CD14-positive monocyte (primary cell): ENCODE measurements at regions not wholly inside any gene's neighbourhood (a gene's known extent, or its start where the extent isn't known, plus 50 kb on each side); places are given as distances from the start of the nearest gene placed in this dataset.

ENCODE experiments used
- DNase-seq, 3 donors: peaks; one replicate each; pipeline ENCODE4 v3.0.0-alpha.2; 2011 to 2022
- H2AFZ ChIP-seq: 2 replicates; pipeline ENCODE4 v1.6.0; 2012; ENCODE audit warnings: mild to moderate bottlenecking, low read depth, low read length, inconsistent platforms; ENCODE audit not compliant: insufficient read depth, poor library complexity, severe bottlenecking
- H3K27ac ChIP-seq, 2 donors: 1 replicate in 1 of 2; 2 replicates in 1 of 2; pipeline ENCODE4 v1.5.1; 2012 to 2013; ENCODE audit warnings: low read length in 2 of 2, control low read depth in 1 of 2, inconsistent platforms in 1 of 2, low read depth in 1 of 2, mild to moderate bottlenecking in 1 of 2
- H3K27me3 ChIP-seq, 2 donors: one replicate each; pipeline versions ENCODE4 v1.6.0 to v1.6.1; 2011 to 2013; ENCODE audit warnings: low read length in 2 of 2; ENCODE audit not compliant: control insufficient read depth in 2 of 2, insufficient read depth in 2 of 2
- H3K36me3 ChIP-seq, 2 donors: replicated peaks in 1 of 2; 1 replicate in 1 of 2; 2 replicates in 1 of 2; pipeline versions ENCODE4 v1.5.1 to v1.6.1; 2012 to 2013; ENCODE audit warnings: low read length in 2 of 2, control low read depth in 1 of 2, inconsistent platforms in 1 of 2, mild to moderate bottlenecking in 1 of 2; ENCODE audit not compliant: insufficient read depth in 2 of 2, control insufficient read depth in 1 of 2
- H3K4me1 ChIP-seq, 2 donors: 1 replicate in 1 of 2; 2 replicates in 1 of 2; pipeline versions ENCODE4 v1.5.1 to v1.6.1; 2012 to 2013; ENCODE audit warnings: low read length in 2 of 2, control low read depth in 1 of 2, inconsistent platforms in 1 of 2, mild to moderate bottlenecking in 1 of 2, moderate library complexity in 1 of 2; ENCODE audit not compliant: insufficient read depth in 2 of 2, control insufficient read depth in 1 of 2
- H3K4me2 ChIP-seq: replicated peaks from 2 replicates; pipeline ENCODE3; 2012; ENCODE audit warnings: low read length, moderate library complexity, mild to moderate bottlenecking; ENCODE audit not compliant: poor library complexity, severe bottlenecking; ENCODE audit errors: extremely low read depth
- H3K4me3 ChIP-seq, 3 experiments: fragments of 200-600 bp in 1 of 3; sonication (generic) in 1 of 3; replicated peaks in 1 of 3; 1 replicate in 2 of 3; 2 replicates in 1 of 3; pipeline ENCODE4 v1.5.1; 2011 to 2013; ENCODE audit warnings: low read length in 3 of 3, mild to moderate bottlenecking in 3 of 3, control low read depth in 2 of 3, low read depth in 2 of 3, inconsistent platforms in 1 of 3, moderate library complexity in 1 of 3
- H3K79me2 ChIP-seq: 2 replicates; pipeline ENCODE4 v1.6.0; 2012; ENCODE audit warnings: mild to moderate bottlenecking, control low read depth, inconsistent platforms, low read length, moderate library complexity; ENCODE audit not compliant: insufficient read depth
- H3K9ac ChIP-seq: 2 replicates; pipeline ENCODE4 v1.6.0; 2017; ENCODE audit warnings: low read length, mild to moderate bottlenecking; ENCODE audit not compliant: insufficient read depth, poor library complexity, severe bottlenecking
- H3K9me3 ChIP-seq, 2 donors: replicated peaks in 1 of 2; 1 replicate in 1 of 2; 2 replicates in 1 of 2; pipeline versions ENCODE4 v1.5.1 to v1.6.1; 2012 to 2013; ENCODE audit warnings: low read length in 2 of 2, control low read depth in 1 of 2; ENCODE audit not compliant: control insufficient read depth in 1 of 2, insufficient read depth in 1 of 2
- H4K20me1 ChIP-seq: 2 replicates; pipeline ENCODE4 v1.6.0; 2012; ENCODE audit warnings: mild to moderate bottlenecking, low read length, control low read depth, moderate library complexity; ENCODE audit not compliant: insufficient read depth
- H3K27ac Mint-ChIP-seq, 7 donors: one replicate each; pipeline ENCODE4 v1.8.0; 2020; ENCODE audit warnings: mild to moderate bottlenecking in 7 of 7, mixed read lengths in 7 of 7, moderate library complexity in 6 of 7, inconsistent platforms in 2 of 7
- H3K27me3 Mint-ChIP-seq, 3 donors: one replicate each; pipeline ENCODE4 v1.8.0; 2021 to 2022; ENCODE audit warnings: low read depth in 3 of 3, mild to moderate bottlenecking in 3 of 3, mixed read lengths in 3 of 3, moderate library complexity in 3 of 3, inconsistent platforms in 1 of 3
- H3K36me3 Mint-ChIP-seq, 2 donors: one replicate each; pipeline ENCODE4 v1.8.0; 2020; ENCODE audit warnings: mixed read lengths in 2 of 2, inconsistent platforms in 1 of 2, mild to moderate bottlenecking in 1 of 2
- H3K4me1 Mint-ChIP-seq: one replicate; pipeline ENCODE4 v1.8.0; 2020; ENCODE audit warnings: mild to moderate bottlenecking, mixed read lengths
- H3K4me3 Mint-ChIP-seq, 2 donors: one replicate each; pipeline ENCODE4 v1.8.0; 2020; ENCODE audit warnings: mild to moderate bottlenecking in 2 of 2, mixed read lengths in 2 of 2, moderate library complexity in 1 of 2
- H3K9me3 Mint-ChIP-seq, 7 donors: one replicate each; pipeline ENCODE4 v1.8.0; 2020 to 2022; ENCODE audit warnings: mixed read lengths in 7 of 7, mild to moderate bottlenecking in 6 of 7, moderate library complexity in 6 of 7, inconsistent platforms in 2 of 7
- WGBS: methylation state at CpG from one replicate; pipeline ENCODE4 v1.1.5; 2013; ENCODE audit warnings: missing lambda C conversion rate; ENCODE audit not compliant: insufficient coverage; 5-methylcytosine and 5-hydroxymethylcytosine counted together
- intact Hi-C, 2 donors: fragments of 100-400 bp; cut with micrococcal nuclease; formaldehyde crosslinking; loops; one replicate each; pipeline versions ENCODE4 v1.15.0 to v1.15.1; 2023
- TF ChIP-seq, protein P1 (sequence below): fragments of 200-600 bp; IDR thresholded peaks from one replicate; pipeline ENCODE4 v1.8.0; 2022; ENCODE audit warnings: antibody characterized with exemption, mild to moderate bottlenecking

DNA sequence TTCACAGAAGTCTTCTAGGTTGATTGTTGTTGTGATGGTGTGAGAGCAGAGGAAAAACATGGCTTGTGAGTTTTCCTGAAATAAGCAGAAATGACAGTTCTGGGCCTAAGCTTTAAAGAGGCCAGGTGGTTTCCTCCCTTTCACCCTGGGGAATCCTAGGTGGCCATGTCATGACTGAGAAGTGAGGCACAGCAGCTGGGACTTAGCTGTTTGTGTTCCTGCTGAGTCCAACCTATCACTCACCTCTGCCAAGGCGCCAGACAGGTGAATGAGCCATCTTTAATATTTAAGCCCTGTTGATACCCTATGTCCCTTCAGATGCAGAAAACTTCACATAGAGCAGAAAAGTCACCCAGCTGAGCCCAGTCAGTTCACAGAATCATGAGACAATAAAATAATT, 384.4 kb downstream of the SLC4A3 start:
- Mint-ChIP-seq H3K27ac (no peak overlapping the region), H3K36me3 (no peaks in the 10 kb centered on the region), H3K4me1 (no peaks in the 10 kb centered on the region), H3K4me3 (no peak overlapping the region), H3K9me3 (peaks cover 4 to 7% (median 5%) of the 10 kb centered on the region in 7 donors), H3K27me3 (no peaks in the 10 kb centered on the region)
- H3K4me3 ChIP-seq = no peak overlapping the region
- H3K9ac ChIP-seq = no peak overlapping the region
- WGBS = no CpG with 5 or more reads among the region's 1 CpG
- H3K36me3 ChIP-seq = no peaks in the 10 kb centered on the region
- H3K27me3 ChIP-seq = no peaks in the 10 kb centered on the region
- no peak overlapping the region for H2AFZ ChIP-seq
- no peak overlapping the region for H3K4me2 ChIP-seq
- TF ChIP-seq, protein P1, sequence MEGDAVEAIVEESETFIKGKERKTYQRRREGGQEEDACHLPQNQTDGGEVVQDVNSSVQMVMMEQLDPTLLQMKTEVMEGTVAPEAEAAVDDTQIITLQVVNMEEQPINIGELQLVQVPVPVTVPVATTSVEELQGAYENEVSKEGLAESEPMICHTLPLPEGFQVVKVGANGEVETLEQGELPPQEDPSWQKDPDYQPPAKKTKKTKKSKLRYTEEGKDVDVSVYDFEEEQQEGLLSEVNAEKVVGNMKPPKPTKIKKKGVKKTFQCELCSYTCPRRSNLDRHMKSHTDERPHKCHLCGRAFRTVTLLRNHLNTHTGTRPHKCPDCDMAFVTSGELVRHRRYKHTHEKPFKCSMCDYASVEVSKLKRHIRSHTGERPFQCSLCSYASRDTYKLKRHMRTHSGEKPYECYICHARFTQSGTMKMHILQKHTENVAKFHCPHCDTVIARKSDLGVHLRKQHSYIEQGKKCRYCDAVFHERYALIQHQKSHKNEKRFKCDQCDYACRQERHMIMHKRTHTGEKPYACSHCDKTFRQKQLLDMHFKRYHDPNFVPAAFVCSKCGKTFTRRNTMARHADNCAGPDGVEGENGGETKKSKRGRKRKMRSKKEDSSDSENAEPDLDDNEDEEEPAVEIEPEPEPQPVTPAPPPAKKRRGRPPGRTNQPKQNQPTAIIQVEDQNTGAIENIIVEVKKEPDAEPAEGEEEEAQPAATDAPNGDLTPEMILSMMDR = no peak
- no peaks in the 10 kb centered on the region for H3K79me2 ChIP-seq
- H3K9me3 ChIP-seq = peaks cover 0 to 3% of the 10 kb centered on the region in 2 donors
- H4K20me1 ChIP-seq = no peaks in the 10 kb centered on the region
- H3K27ac ChIP-seq = no peak overlapping the region
- DNase-seq = no peak
- intact Hi-C loops = no loop called here
- no peaks in the 10 kb centered on the region for H3K4me1 ChIP-seq

GRCh38 chr2:220014961-220015360, 387.5 kb downstream of the SLC4A3 start:
- Histone ChIP-seq H3K4me1 (no peaks in the 10 kb centered on the region), H3K9me3 (peaks cover 0 to 3% of the 10 kb centered on the region in 2 donors), H3K79me2 (no peaks in the 10 kb centered on the region), H3K4me3 (no peak overlapping the region), H2AFZ (no peak overlapping the region), H3K36me3 (no peaks in the 10 kb centered on the region), H3K9ac (no peak overlapping the region), H3K4me2 (no peak overlapping the region), H3K27me3 (no peaks in the 10 kb centered on the region), H4K20me1 (no peaks in the 10 kb centered on the region), H3K27ac (no peak overlapping the region)
- H3K9me3 Mint-ChIP-seq = peaks cover 2 to 9% (median 4%) of the 10 kb centered on the region in 7 donors
- no peak overlapping the region for H3K27ac Mint-ChIP-seq
- no peak overlapping the region for H3K4me3 Mint-ChIP-seq
- no peaks in the 10 kb centered on the region for H3K4me1 Mint-ChIP-seq
- no peaks in the 10 kb centered on the region for H3K27me3 Mint-ChIP-seq
- no peaks in the 10 kb centered on the region for H3K36me3 Mint-ChIP-seq
- TF ChIP-seq, protein P1 = no peak
- intact Hi-C loops = no loop called here
- no peak for DNase-seq
- WGBS = no CpG with 5 or more reads among the region's 2 CpGs
